GM12892 (cell line): ENCODE measurements at regions not wholly inside any gene's neighbourhood (a gene's known extent, or its start where the extent isn't known, plus 50 kb on each side); places are given as distances from the start of the nearest gene placed in this dataset.

Experiments used
- POLR2AphosphoS5 ChIP-seq: IDR thresholded peaks from 2 replicates; pipeline ENCODE4 v1.6.1; 2011; ENCODE audit warnings: low read depth, low read length, control low read depth
- TAF1 ChIP-seq: IDR thresholded peaks from 2 replicates; pipeline ENCODE4 v1.6.1; 2011; ENCODE audit warnings: low read depth, mild to moderate bottlenecking, control low read depth, low read length, borderline replicate concordance

GRCh38 chr13:42458193-42458592 lies 115.8 kb upstream of the TNFSF11 start:
- no peak for TF ChIP-seq POLR2AphosphoS5
- TF ChIP-seq TAF1: no peak
